ENCODE measurements at regions not wholly inside any gene's neighbourhood (a gene's known extent, or its start where the extent isn't known, plus 50 kb on each side); places are given as distances from the start of the nearest gene placed in this dataset.

DNA sequence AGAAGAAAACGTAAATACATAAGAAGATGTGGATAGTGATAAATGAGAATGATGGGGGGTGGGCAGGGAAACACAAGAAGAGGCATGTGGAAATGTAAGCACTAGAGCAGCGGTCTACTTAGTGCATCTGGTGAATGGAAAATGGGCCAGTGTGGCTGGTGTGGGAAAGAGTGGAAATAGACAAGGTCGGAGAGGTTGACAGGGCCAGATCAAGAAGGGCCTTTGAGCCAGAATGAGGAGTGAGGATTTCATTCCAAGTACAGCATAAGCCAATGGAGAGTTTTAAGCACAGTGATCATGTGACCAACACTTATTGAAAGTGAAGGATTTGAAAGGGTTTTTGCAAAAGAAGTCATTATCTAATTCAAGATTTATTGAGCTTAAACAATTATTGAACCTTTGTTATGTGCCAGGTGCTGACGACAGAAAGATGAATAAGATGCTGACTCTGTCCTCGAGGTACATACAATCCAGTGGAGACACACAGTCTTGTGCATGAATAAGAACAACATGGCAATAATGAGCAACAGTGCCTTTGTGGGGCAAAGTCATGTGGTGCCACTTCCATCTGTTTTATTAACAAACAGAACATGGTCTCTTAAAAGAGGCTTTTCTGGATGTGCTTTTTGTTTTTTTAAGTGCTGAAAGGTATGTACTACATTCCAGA, 124.1 kb downstream of the MFSD1 start:
- no peak overlapping the region for H3K27ac ChIP-seq (ENCODE audit: low read depth, low read length)
- H3K27me3 ChIP-seq (ENCODE audit: control insufficient read depth, low read length): peaks cover 5% of the 10 kb centered on the region; the same call in 1 of the 2 replicates
- no peak overlapping the region for H3K4me3 ChIP-seq (ENCODE audit: low read length)
- no peaks in the 10 kb centered on the region for H3K4me1 ChIP-seq (ENCODE audit: control insufficient read depth, low read length)
- TF ChIP-seq EZH2phosphoT487 (IDR thresholded peaks at IDR 0.05; ENCODE audit: borderline replicate concordance, low read length): no peak
- TF ChIP-seq, protein P1, sequence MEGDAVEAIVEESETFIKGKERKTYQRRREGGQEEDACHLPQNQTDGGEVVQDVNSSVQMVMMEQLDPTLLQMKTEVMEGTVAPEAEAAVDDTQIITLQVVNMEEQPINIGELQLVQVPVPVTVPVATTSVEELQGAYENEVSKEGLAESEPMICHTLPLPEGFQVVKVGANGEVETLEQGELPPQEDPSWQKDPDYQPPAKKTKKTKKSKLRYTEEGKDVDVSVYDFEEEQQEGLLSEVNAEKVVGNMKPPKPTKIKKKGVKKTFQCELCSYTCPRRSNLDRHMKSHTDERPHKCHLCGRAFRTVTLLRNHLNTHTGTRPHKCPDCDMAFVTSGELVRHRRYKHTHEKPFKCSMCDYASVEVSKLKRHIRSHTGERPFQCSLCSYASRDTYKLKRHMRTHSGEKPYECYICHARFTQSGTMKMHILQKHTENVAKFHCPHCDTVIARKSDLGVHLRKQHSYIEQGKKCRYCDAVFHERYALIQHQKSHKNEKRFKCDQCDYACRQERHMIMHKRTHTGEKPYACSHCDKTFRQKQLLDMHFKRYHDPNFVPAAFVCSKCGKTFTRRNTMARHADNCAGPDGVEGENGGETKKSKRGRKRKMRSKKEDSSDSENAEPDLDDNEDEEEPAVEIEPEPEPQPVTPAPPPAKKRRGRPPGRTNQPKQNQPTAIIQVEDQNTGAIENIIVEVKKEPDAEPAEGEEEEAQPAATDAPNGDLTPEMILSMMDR (IDR thresholded peaks at IDR 0.05; ENCODE audit: low read depth, low read length, poor library complexity, severe bottlenecking): no peak
- H3F3A ChIP-seq (ENCODE audit: control insufficient read depth, insufficient read depth): no peaks in the 10 kb centered on the region
- H3K9me2 ChIP-seq (replicated peaks; ENCODE audit: control insufficient read depth, low read length): no peaks in the 10 kb centered on the region
- no peaks in the 10 kb centered on the region for H3K79me2 ChIP-seq (ENCODE audit: control insufficient read depth, low read length)
- H3K36me3 ChIP-seq (ENCODE audit: control insufficient read depth, low read length): no peaks in the 10 kb centered on the region
- H3K4me2 ChIP-seq (ENCODE audit: low read length): no peak overlapping the region
- H4K20me1 ChIP-seq (ENCODE audit: control insufficient read depth, insufficient read depth, low read depth, low read length): no peaks in the 10 kb centered on the region
- H3K9me3 ChIP-seq (ENCODE audit: control insufficient read depth, insufficient read depth, low read length): no peaks in the 10 kb centered on the region

DNA sequence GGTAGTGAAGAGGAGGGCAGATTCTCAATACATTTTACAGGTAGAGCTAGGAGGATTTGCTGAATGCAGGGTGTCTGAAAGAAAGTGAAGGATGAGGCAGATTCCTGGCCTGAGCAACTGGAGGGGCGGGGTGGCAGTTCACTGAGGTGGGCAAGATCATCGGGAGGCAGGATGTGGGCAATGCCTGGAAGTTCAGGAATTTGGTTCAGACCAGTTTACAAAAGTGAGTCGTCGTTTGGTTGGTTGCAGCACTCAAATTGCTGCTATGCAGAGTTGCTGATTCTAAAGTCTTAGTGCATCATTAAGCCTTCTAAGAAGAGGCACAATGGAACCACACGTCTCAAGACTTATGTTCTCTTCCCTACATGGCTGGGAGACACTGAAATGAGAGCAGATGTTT, 134.0 kb downstream of the MFSD1 start:
- H3K4me1 ChIP-seq (ENCODE audit: control insufficient read depth, low read length): no peaks in the 10 kb centered on the region
- no peaks in the 10 kb centered on the region for H3K9me2 ChIP-seq (replicated peaks; ENCODE audit: control insufficient read depth, low read length)
- no peak overlapping the region for H3K4me3 ChIP-seq (ENCODE audit: low read length)
- H3K27ac ChIP-seq (ENCODE audit: low read depth, low read length): no peak overlapping the region
- no peaks in the 10 kb centered on the region for H4K20me1 ChIP-seq (ENCODE audit: control insufficient read depth, insufficient read depth, low read depth, low read length)
- no peaks in the 10 kb centered on the region for H3K9me3 ChIP-seq (ENCODE audit: control insufficient read depth, insufficient read depth, low read length)
- no peaks in the 10 kb centered on the region for H3K36me3 ChIP-seq (ENCODE audit: control insufficient read depth, low read length)
- no peaks in the 10 kb centered on the region for H3K27me3 ChIP-seq (ENCODE audit: control insufficient read depth, low read length)
- no peaks in the 10 kb centered on the region for H3F3A ChIP-seq (ENCODE audit: control insufficient read depth, insufficient read depth)
- TF ChIP-seq, protein P1 (IDR thresholded peaks at IDR 0.05; ENCODE audit: low read depth, low read length, poor library complexity, severe bottlenecking): no peak
- TF ChIP-seq EZH2phosphoT487 (IDR thresholded peaks at IDR 0.05; ENCODE audit: borderline replicate concordance, low read length): no peak
- no peaks in the 10 kb centered on the region for H3K79me2 ChIP-seq (ENCODE audit: control insufficient read depth, low read length)
- H3K4me2 ChIP-seq (ENCODE audit: low read length): no peak overlapping the region

DNA sequence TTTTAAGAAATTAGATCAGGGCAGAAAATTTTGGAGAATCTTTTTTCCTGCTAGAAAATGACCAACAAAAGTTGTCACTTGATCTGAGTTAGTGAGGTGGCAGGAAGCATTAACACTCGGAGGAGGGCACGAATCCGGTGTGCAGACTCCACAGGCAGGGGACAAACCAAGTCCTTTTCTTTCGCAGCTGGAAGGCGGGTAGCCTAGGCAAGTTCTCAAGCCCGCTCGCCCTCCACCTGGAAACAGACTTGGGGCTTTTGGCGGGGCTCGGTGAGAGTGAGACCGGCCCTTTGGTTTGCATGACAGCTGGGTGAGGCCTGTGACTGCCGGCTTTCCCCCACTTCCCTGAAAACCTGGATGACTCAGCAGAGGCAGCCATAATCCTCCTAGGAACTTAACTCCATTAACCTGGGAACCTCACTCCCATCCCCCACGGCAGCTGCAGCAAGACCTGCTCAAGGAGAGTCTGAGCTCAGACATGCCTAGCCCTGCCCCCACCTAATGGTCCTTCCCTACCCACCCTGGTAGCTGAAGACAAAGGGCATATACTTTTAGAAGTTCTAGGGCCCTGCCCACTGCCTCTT, 134.8 kb downstream of the MFSD1 start:
- no peak overlapping the region for H3K27ac ChIP-seq (ENCODE audit: low read depth, low read length)

More for the DNA sequence above, 134.8 kb downstream of the MFSD1 start:
- no peaks in the 10 kb centered on the region for H3F3A ChIP-seq (ENCODE audit: control insufficient read depth, insufficient read depth)
- H3K9me2 ChIP-seq (replicated peaks; ENCODE audit: control insufficient read depth, low read length): no peaks in the 10 kb centered on the region
- H3K4me3 ChIP-seq (ENCODE audit: low read length): no peak overlapping the region
- H4K20me1 ChIP-seq (ENCODE audit: control insufficient read depth, insufficient read depth, low read depth, low read length): no peaks in the 10 kb centered on the region
- no peaks in the 10 kb centered on the region for H3K4me1 ChIP-seq (ENCODE audit: control insufficient read depth, low read length)
- no peaks in the 10 kb centered on the region for H3K27me3 ChIP-seq (ENCODE audit: control insufficient read depth, low read length)
- TF ChIP-seq EZH2phosphoT487 (IDR thresholded peaks at IDR 0.05; ENCODE audit: borderline replicate concordance, low read length): no peak
- TF ChIP-seq, protein P1 (IDR thresholded peaks at IDR 0.05; ENCODE audit: low read depth, low read length, poor library complexity, severe bottlenecking): no peak
- H3K79me2 ChIP-seq (ENCODE audit: control insufficient read depth, low read length): no peaks in the 10 kb centered on the region
- no peaks in the 10 kb centered on the region for H3K9me3 ChIP-seq (ENCODE audit: control insufficient read depth, insufficient read depth, low read length)
- no peak overlapping the region for H3K4me2 ChIP-seq (ENCODE audit: low read length)
- no peaks in the 10 kb centered on the region for H3K36me3 ChIP-seq (ENCODE audit: control insufficient read depth, low read length)

All from DOHH2 (cell line).